GM12878 (cell line): ENCODE measurements at regions not wholly inside any gene's neighbourhood (a gene's known extent, or its start where the extent isn't known, plus 50 kb on each side); places are given as distances from the start of the nearest gene placed in this dataset.

Experiments
- ATAC-seq: fragments of 200-7000 bp; cut with Tn5 transposase; 3 replicates; pipeline ENCODE4 v1.9.1; 2020; ENCODE audit warnings: mild to moderate bottlenecking, moderate library complexity
- BruUV-seq: library from RNA; stranded (reverse); fragments of 400-500 nt; replicated peaks from 2 replicates; lab custom pipeline; 2021; lab: Mats Ljungman, UMichigan
- CTCF ChIA-PET: fragments of 300-600 bp; sonication (Branson Sonifier 250); formaldehyde crosslinking; extraction: SDS; loops from one replicate; lab custom pipeline; 2021; ENCODE audit warnings: inconsistent platforms; lab: Yijun Ruan, JAX
- POLR2A ChIA-PET: fragments of 350-600 bp; formaldehyde crosslinking; extraction: SDS; loops from one replicate; lab custom pipeline; 2021; ENCODE audit warnings: inconsistent platforms; lab: Charles Lee
- RAD21 ChIA-PET: fragments of 300-600 bp; sonication (Branson Sonifier 250); formaldehyde crosslinking; loops from one replicate; lab custom pipeline; 2023; ENCODE audit warnings: antibody characterized with exemption; ENCODE audit not compliant: unreplicated experiment; lab: Charles Lee
- SMC1A ChIA-PET: fragments of 300-600 bp; sonication (Branson Sonifier 250); formaldehyde crosslinking; loops from one replicate; lab custom pipeline; 2023; ENCODE audit not compliant: unreplicated experiment, uncharacterized antibody; lab: Charles Lee
- DNase-seq: peaks from one replicate; pipeline ENCODE4 v3.0.0-alpha.2; 2011; ENCODE audit warnings: low read depth, low spot score
- FAIRE-seq: peaks from 3 replicates; lab custom pipeline; 2011; peaks lifted over from hg19 to GRCh38; lab: Jason Lieb, UNC
- H2AFZ ChIP-seq: 2 replicates; pipeline ENCODE4 v1.6.0; 2011; ENCODE audit warnings: low read depth, low read length, control low read depth; ENCODE audit not compliant: control insufficient read depth
- H3K27ac ChIP-seq: 2 replicates; pipeline ENCODE4 v1.5.1; 2011; ENCODE audit warnings: control low read depth; ENCODE audit not compliant: control insufficient read depth, insufficient read depth
- H3K27me3 ChIP-seq, 2 experiments: replicated peaks in 1 of 2; 2 replicates each; pipeline versions ENCODE4 v1.6.0 to v1.6.1; 2011; ENCODE audit warnings: low read length in 1 of 2; ENCODE audit not compliant: control insufficient read depth in 2 of 2, insufficient read depth in 2 of 2
- H3K36me3 ChIP-seq, 2 experiments: 2 replicates each; pipeline ENCODE4 v1.5.1; 2011; ENCODE audit warnings: low read length in 1 of 2; ENCODE audit not compliant: control insufficient read depth in 2 of 2, insufficient read depth in 2 of 2
- H3K4me1 ChIP-seq: 2 replicates; pipeline ENCODE4 v1.6.1; 2011; ENCODE audit warnings: mild to moderate bottlenecking, low read length, moderate library complexity, mixed read lengths; ENCODE audit not compliant: control insufficient read depth, insufficient read depth
- H3K4me2 ChIP-seq: 2 replicates; pipeline ENCODE4 v1.6.0; 2011; ENCODE audit warnings: control low read depth; ENCODE audit not compliant: control insufficient read depth, insufficient read depth
- H3K4me3 ChIP-seq: fragments of 200-600 bp; sonication (generic); 2 replicates; pipeline ENCODE4 v1.5.1; 2016
- H3K79me2 ChIP-seq: 2 replicates; pipeline ENCODE4 v1.6.0; 2011; ENCODE audit warnings: low read length; ENCODE audit not compliant: control insufficient read depth, insufficient read depth
- H3K9ac ChIP-seq: 2 replicates; pipeline ENCODE4 v1.8.0; 2011; ENCODE audit warnings: low read length, control low read depth, mixed read lengths; ENCODE audit not compliant: control insufficient read depth, insufficient read depth
- H3K9me3 ChIP-seq: replicated peaks from 3 replicates; pipeline ENCODE4 v1.5.1; 2011; ENCODE audit warnings: mild to moderate bottlenecking, low read length; ENCODE audit not compliant: control insufficient read depth, insufficient read depth
- H4K20me1 ChIP-seq: 2 replicates; pipeline ENCODE4 v1.6.0; 2011; ENCODE audit not compliant: control insufficient read depth, insufficient read depth
- CBX5 ChIP-seq: sonication (generic); IDR thresholded peaks from 2 replicates; pipeline ENCODE4 v1.6.1; 2016; ENCODE audit warnings: low read depth, moderate library complexity, mild to moderate bottlenecking, inconsistent platforms
- MTA2 ChIP-seq: fragments of 450-650 bp; IDR thresholded peaks from 2 replicates; pipeline ENCODE4 v1.6.1; 2016; ENCODE audit warnings: low read depth, mild to moderate bottlenecking, moderate library complexity
- NR2F1 ChIP-seq: fragments of 450-650 bp; conservative IDR thresholded peaks from 2 replicates; pipeline ENCODE4 v1.6.1; 2017; ENCODE audit warnings: mild to moderate bottlenecking
- REST ChIP-seq: IDR thresholded peaks from 2 replicates; pipeline ENCODE4 v1.6.1; 2012; ENCODE audit warnings: mild to moderate bottlenecking, low read depth, low read length
- RFX5 ChIP-seq: IDR thresholded peaks from 2 replicates; pipeline ENCODE4 v1.6.1; 2011; ENCODE audit warnings: low read depth, low read length, improper control_type of control experiment
- SP1 ChIP-seq: IDR thresholded peaks from one replicate; pipeline ENCODE4 v1.6.1; 2011; ENCODE audit warnings: low read depth, low read length
- SUZ12 ChIP-seq: fragments of 200-600 bp; sonication (generic); IDR thresholded peaks from one replicate; pipeline ENCODE4 v1.6.1; 2018; ENCODE audit warnings: antibody characterized with exemption, mild to moderate bottlenecking; ENCODE audit not compliant: unreplicated experiment
- TARDBP ChIP-seq: IDR thresholded peaks from 2 replicates; pipeline ENCODE4 v1.6.1; 2016; ENCODE audit warnings: borderline replicate concordance
- WGBS: methylation state at CpG from one replicate; pipeline ENCODE4 v1.1.6; 2016; ENCODE audit warnings: low lambda C conversion rate; ENCODE audit not compliant: insufficient replicate concordance, insufficient coverage; ENCODE audit errors: missing lambda C conversion rate; 5-methylcytosine and 5-hydroxymethylcytosine counted together
- in situ Hi-C: fragments of 300-500 bp; cut with MboI; formaldehyde crosslinking; loops from 9 replicates; pipeline ENCODE4 v1.14.3; 2018; ENCODE audit warnings: mixed read lengths
- intact Hi-C: fragments of 100-400 bp; cut with micrococcal nuclease; formaldehyde crosslinking; loops from one replicate; pipeline ENCODE4 v1.14.2; 2022; ENCODE audit not compliant: unreplicated experiment

GRCh38 chr1:79969886-79970285, 963.4 kb upstream of the ADGRL4 start:
- no peak overlapping the region for H3K27ac ChIP-seq
- H3K4me2 ChIP-seq = no peak overlapping the region
- ChIA-PET CTCF (interaction anchor here (1.0 kb wide), 1 partner anchor 9 kb away, joined by 4 read pairs; no protein-coding TSS in a partner anchor), SMC1A (interaction anchor here (0.7 kb wide), 1 partner anchor 10 kb away, joined by 3 read pairs; no protein-coding TSS in a partner anchor), RAD21 (no interaction called here), POLR2A (no interaction called here)
- H3K9me3 ChIP-seq = no peaks in the 10 kb centered on the region
- no peak overlapping the region for H2AFZ ChIP-seq
- BruUV-seq = no TSS peak
- FAIRE-seq = no peak
- no peaks in the 10 kb centered on the region for H3K79me2 ChIP-seq
- DNase-seq = no peak
- 23% methylated on average over 2 of the region's 2 CpGs for WGBS
- no peak overlapping the region for H3K9ac ChIP-seq
- no peaks in the 10 kb centered on the region for H3K4me1 ChIP-seq
- no peaks in the 10 kb centered on the region for H4K20me1 ChIP-seq
- no peak overlapping the region for H3K4me3 ChIP-seq
- TF ChIP-seq REST (no peak), SUZ12 (no peak)
- H3K27me3 ChIP-seq = no peaks in the 10 kb centered on the region
- intact Hi-C loops (loop anchor here (10.0 kb wide), 1 partner anchor 475 kb away; no protein-coding TSS in a partner anchor), in situ Hi-C loops (no loop called here)
- H3K36me3 ChIP-seq = no peaks in the 10 kb centered on the region
- no peak for ATAC-seq

GRCh38 chr1:79966438-79966837, 959.9 kb upstream of the ADGRL4 start:
- Histone ChIP-seq H3K79me2 (no peaks in the 10 kb centered on the region), H3K36me3 (no peaks in the 10 kb centered on the region), H3K27me3 (no peaks in the 10 kb centered on the region), H3K4me1 (no peaks in the 10 kb centered on the region), H3K4me3 (no peak overlapping the region), H3K9me3 (no peaks in the 10 kb centered on the region), H3K4me2 (no peak overlapping the region), H3K9ac (no peak overlapping the region), H2AFZ (no peak overlapping the region), H4K20me1 (no peaks in the 10 kb centered on the region), H3K27ac (no peak overlapping the region)
- BruUV-seq = no TSS peak
- in situ Hi-C loops (no loop called here), intact Hi-C loops (no loop called here)
- ChIA-PET SMC1A (no interaction called here), POLR2A (no interaction called here), RAD21 (no interaction called here), CTCF (no interaction called here)
- TF ChIP-seq SP1 (no peak), TARDBP (no peak), MTA2 (no peak), CBX5 (no peak), NR2F1 (no peak), RFX5 (no peak)
- DNase-seq (no peak), ATAC-seq (no peak), FAIRE-seq (no peak)
- WGBS = 0% methylated on average over 2 of the region's 2 CpGs
